ENCODE measurements at regions not wholly inside any gene's neighbourhood (a gene's known extent, or its start where the extent isn't known, plus 50 kb on each side); places are given as distances from the start of the nearest gene placed in this dataset.

DNA sequence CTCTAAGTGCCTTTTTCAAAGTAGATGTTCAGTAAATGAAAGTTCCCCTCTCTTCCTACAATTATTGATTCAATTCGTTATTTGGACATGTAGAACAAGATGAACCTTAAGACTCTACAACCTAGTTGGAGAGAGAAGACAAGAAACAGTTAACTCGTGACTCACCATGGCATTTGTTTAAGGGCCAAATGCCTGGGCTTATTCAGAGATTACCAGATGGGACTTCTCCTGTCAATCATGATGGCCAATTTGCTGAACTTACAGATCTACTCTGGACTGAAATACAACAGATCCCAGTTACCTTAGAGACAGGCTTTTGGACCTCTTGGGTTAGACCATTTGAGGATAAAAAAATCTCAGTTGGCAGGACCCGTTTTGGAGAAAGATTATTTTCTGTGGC, 93.5 kb downstream of the C1orf94 start:
- no peak for DNase-seq (ENCODE audit: low read depth, low spot score)

DNA sequence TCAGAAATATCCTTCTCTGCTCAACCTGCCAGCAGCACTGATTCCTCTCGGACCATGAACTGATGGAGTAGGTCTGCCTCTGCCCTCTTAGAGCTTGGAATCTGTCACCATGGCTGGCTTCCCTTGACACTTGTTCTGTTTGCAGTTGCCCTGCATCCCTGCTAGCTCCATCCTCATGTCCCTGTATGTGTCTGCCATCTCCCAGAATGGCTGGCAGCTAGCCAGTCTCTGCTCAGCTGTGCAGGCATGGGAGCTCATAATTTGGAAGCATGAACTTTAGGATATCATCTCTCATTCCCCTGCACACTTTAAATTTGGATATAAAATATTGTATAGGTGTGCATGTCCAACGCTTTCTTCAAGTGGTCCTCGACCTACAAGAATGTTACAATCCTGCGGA, 95.4 kb downstream of the C1orf94 start:
- no peak for DNase-seq (ENCODE audit: low read depth, low spot score)
- H3K4me3 ChIP-seq (ENCODE audit: low read length) = no peak overlapping the region

More for the DNA sequence above, 93.5 kb downstream of the C1orf94 start:
- H3K4me3 ChIP-seq (ENCODE audit: low read length) = no peak overlapping the region

DNA sequence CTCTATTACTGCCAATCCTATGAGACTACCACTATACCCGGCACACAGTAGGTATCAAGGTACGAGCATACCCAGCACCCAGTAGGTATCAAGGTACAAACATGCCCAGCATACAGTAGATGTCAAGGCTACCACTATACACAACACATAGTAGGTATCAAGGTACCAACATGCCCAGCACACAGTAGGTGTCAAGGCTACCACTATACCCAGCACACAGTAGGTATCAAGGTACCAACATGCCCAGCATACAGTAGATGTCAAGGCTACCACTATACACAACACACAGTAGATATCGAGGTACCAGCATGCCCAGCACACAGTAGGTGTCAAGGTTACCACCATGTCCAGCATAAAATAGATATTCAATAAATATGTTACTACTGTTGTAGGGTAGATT, 98.4 kb downstream of the C1orf94 start:
- no peak for DNase-seq (ENCODE audit: low read depth, low spot score)
- H3K4me3 ChIP-seq (ENCODE audit: low read length) = no peak overlapping the region

DNA sequence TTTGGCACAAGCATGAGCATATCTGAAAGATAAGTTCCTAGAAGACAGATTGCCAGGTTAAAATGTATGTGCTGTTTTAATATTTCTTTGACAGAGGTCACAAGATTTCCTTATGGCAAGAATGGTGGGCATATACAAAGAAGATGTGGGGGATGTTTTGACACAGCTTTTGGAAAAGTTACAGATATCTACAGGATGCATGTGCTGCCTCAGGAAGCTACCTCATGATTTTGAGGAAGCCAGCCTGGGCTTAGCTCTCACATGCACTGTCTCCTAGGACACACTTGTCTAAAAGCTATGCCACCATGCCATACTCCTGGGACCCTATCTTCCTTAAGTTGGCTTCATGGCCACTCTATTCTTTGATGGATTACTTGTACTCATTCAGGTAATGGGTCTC, 99.9 kb downstream of the C1orf94 start:
- DNase-seq (ENCODE audit: low read depth, low spot score) = no peak
- no peak overlapping the region for H3K4me3 ChIP-seq (ENCODE audit: low read length)

DNA sequence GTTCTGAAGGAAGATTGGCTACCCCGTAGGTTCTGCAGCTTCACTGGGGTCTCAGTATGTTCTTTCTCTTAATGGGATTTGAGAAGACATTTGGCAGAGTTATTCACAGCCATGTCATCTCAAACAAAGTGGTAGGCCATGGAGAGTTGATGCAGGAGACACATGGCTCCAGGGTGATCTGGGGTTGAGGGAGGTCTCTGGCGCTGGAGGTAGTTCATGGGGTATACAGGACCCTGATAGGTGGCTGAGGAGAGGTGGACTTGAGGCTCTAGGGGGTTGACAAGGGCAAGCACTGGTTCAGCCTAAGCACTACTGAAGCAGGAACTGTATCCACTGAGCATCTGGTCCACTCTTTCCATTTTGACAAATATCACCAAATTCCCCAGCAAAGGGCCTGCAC, 100.4 kb downstream of the C1orf94 start:
- H3K4me3 ChIP-seq (ENCODE audit: low read length) = no peak overlapping the region
- DNase-seq (ENCODE audit: low read depth, low spot score) = no peak

DNA sequence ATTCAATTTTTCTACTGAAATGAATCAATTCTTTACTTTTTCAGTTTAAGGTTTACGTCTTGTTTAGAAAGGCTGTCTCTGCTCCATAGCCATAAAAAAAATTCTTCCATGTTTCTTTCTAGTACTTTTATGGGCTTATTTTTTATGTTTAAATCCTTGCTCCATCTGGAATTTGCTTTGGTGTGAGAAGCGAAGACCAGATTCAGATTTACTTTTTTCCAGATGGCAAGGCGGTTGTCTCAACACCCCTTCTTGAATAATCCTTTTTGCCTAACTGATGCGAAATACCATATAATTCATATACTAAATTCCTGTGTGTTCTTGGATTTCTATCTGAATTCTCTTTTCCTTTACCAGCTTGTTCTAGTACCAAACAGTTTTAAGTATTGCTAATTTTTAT, 101.5 kb downstream of the C1orf94 start:
- no peak overlapping the region for H3K4me3 ChIP-seq (ENCODE audit: low read length)
- no peak for DNase-seq (ENCODE audit: low read depth, low spot score)

DNA sequence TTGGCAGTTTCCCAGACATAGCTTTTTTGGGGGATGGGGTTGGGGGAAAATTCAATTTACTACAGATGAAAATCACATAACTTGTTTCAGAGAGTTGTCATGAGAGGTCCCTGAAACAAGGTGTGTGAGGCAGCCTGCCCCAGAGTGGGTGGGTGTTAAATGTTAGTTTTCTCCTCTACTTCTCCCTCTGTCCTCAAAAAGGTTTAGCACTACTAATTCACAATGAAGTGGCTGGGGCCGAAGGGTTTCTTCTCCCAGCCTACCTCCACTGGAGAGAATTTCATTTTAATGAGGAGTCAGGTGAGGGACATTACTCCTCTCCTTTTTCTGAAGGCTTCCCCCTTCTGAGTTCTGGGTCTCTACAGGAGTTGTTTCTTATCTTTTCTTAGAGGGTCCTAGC, 103.3 kb downstream of the C1orf94 start:
- DNase-seq (ENCODE audit: low read depth, low spot score) = no peak

DNA sequence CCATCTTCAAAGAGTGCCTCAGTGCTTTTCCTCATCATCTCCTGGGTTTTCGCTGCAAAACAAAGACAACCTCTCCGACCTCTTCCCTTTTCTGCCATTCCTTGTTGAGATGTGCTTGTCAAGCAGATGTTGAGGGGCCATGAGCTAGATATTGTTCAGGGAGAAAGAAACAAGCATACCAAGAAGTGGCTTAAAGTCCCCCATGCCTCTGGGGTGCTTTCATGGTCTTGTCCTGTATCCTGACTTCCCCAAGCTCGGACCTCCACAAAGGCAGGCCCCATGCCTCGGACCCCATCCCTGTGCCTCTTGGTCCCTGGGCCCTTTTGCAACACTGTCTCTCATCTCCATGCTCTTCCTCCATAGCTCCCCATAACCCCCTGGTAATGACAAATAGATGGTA, 103.8 kb downstream of the C1orf94 start:
- DNase-seq (ENCODE audit: low read depth, low spot score) = no peak
- no peak overlapping the region for H3K4me3 ChIP-seq (ENCODE audit: low read length)

More for the DNA sequence above, 103.3 kb downstream of the C1orf94 start:
- H3K4me3 ChIP-seq (ENCODE audit: low read length) = no peak overlapping the region

DNA sequence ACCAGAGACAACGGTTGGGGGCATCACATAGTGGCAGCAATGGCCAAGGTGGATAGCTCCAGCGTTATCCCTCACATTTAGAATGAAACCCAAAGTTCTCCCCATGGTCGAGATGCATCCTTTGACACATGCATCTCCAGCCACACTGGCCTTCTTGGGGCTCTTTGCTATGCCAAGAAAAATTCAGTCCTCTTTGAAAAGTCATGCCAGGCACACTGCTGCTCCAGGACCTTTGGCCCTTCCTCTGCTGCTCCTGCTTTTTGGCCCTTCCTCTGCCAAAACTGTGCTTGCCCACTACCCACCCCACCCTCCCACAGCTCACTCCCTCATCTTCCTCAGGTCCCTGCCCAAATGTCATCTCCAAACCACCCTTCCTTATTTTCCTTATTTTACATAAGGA, 106.4 kb downstream of the C1orf94 start:
- DNase-seq (ENCODE audit: low read depth, low spot score) = no peak
- H3K4me3 ChIP-seq (ENCODE audit: low read length) = no peak overlapping the region

DNA sequence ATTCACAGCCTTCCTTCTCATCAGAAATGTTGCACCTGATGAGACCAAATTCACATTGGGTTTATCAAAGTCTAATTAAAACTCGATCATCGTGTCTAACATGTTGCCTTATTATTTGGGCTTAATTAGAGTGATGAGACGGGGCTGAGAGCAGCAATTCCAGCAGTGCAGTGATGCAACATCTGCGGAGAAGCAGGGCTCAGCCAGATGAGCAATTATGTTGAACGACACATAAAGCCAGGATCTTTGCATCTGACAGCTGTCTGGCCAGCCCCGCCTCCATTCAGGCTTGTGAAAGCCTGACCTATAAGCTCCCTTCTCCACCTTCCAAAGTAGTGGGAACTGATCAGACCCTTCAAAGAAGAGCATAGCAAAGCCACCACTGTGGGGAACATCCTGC, 109.8 kb downstream of the C1orf94 start:
- DNase-seq (ENCODE audit: low read depth, low spot score) = no peak
- H3K4me3 ChIP-seq (ENCODE audit: low read length) = no peak overlapping the region

DNA sequence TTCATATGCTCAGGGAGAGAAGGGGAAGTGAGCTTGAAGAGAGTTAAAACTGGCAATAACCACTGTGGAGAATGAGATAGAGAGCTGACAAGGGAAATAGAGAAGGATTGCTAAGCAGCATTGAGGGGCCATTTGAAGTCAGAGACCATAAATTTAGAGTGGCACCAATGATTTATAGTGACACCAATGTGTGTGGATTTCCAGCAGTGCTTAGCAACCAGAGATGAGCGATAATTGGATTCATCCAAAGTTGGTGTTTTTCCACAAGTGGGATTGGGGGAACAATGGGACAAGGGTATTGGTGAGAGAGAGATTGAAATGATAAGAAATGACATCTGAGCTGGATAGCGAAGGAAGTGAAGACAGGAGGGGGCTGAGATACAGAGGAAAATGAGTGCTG, 114.1 kb downstream of the C1orf94 start:
- DNase-seq (ENCODE audit: low read depth, low spot score) = no peak
- no peak overlapping the region for H3K4me3 ChIP-seq (ENCODE audit: low read length)

DNA sequence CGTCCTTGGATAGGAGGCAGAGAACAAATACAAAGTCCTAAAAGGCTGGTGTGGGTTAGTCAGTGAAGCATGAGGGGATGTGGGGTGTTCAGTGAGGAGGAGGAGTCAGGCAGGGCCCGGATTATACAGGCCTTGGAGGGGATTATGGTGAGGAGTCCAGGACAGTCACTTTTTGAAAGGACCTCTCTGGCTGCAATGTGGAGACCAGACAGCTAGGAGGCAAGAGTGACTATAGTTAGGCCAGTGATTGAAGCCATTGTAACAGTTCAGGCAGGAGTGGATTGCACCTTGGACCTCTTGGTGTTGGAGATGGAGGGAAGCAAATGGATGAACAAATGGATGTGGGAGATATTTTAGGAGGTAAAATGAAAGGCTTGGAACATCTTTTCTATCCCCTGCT, 115.8 kb downstream of the C1orf94 start:
- no peak for DNase-seq (ENCODE audit: low read depth, low spot score)
- no peak overlapping the region for H3K4me3 ChIP-seq (ENCODE audit: low read length)

DNA sequence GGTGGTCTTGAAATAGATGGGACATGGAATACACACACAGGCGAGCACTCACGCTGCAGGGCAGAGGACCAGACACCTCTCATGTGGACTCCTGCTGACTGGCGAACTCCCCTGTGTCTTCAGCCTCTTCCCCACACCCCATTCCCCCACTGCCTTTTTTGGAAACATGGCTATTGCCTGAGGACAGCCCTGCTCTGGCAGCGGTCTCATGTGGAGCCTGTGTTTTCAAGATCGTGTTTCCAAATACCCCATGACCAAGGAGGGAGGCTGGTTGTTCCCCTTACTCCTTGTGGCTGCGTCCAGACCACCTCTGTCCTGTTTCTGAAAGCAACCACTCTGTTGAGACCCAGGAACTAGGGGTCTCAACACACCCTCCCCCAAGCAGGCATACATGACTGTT, 119.4 kb downstream of the C1orf94 start:
- no peak for DNase-seq (ENCODE audit: low read depth, low spot score)
- H3K4me3 ChIP-seq (ENCODE audit: low read length) = no peak overlapping the region

DNA sequence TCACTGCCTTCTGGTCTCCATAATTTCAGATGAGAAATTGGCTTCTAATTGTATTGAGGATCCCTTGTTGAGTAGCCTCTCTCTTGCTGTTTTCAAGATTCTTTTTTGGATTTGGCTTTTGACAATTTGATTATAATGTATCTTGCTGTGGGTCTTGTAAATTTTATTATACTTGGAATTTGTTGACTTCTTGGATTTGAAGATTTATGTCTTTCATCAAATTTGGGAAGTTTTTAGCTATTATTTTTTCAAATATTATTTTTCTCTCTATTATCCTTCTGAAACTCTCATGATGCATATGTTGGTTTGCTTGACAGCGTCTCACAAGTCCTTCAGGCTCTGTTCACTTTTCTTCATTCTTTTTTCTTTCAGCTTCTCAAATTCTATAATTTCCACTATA, 126.1 kb downstream of the C1orf94 start:
- no peak overlapping the region for H3K4me3 ChIP-seq (ENCODE audit: low read length)
- no peak for DNase-seq (ENCODE audit: low read depth, low spot score)

DNA sequence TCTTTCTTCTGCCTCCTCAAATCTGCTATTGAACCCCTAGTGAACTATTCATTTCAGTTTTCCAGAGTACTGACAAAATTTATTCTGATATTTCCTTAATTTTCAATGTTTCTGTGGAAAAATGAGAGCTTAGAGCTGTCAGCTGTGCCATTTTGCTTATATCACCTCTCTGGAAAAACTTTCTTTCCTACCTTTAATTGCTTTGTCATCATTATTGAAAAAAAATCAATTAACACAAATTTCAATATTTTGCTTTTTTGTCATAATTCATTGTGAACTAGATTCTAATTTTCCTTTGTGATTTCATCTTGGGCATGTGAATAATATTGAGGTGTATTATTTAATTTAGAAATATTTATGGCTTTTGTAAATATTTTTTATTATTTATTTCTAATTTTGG, 126.5 kb downstream of the C1orf94 start:
- no peak for DNase-seq (ENCODE audit: low read depth, low spot score)

DNA sequence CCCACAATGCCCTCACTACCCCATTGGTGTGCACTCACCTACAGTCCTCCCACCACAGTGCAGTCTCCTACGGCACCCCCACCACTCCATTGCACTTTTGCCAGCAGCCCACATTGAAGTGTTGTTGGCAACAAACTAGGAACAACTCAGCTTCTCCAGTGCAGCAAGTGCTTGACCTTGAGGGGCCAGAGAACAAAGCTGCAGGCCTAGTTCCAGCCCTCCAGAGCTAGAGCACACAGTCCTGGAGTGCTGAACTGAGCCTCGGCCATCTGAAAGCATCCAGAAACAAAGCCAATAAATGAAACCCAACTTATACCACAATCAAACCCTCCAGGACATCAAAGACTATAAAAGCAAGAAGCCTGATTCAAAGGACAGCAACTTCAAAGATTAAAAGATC, 129.9 kb downstream of the C1orf94 start:
- no peak for DNase-seq (ENCODE audit: low read depth, low spot score)
- H3K4me3 ChIP-seq (ENCODE audit: low read length) = no peak overlapping the region

More for the DNA sequence above, 126.5 kb downstream of the C1orf94 start:
- no peak overlapping the region for H3K4me3 ChIP-seq (ENCODE audit: low read length)

DNA sequence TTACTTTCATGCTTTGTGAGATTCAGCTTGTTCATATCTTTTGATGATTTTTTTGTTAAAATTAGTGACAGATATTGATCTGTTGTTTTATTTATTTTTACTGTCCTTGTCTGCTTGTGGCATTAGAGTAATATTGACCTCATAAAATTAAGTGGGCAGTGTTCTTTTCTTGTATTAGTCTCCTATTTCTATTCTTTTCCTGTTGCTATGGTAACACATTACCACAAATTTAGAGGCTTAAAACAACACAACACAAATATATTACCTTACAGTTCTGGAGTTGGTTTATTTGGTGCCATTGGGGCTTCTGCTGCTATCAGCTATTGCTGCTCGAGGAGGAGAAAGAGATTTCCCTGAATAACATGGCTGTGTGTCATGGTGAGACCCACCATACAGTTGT, 135.7 kb downstream of the C1orf94 start:
- DNase-seq (ENCODE audit: low read depth, low spot score) = no peak
- no peak overlapping the region for H3K4me3 ChIP-seq (ENCODE audit: low read length)

DNA sequence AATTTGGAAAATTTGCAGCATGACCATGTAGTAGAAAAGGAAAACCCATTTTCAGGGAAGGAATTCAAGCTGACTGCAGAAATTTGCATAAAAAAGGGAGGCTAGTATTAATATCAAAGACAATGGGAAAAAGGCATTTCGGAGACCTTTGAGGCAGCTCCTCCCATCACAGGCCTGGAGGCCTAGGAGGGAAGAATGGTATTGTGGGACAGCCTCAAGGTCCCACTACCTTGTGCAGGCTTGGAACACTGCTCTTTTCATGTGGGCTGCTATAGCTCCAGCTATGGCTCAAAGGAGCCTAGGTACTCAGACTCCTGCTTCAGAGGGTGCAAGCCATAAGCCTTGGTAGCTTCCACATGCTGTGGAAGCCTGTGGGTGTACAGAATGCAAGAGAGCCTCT, 139.3 kb downstream of the C1orf94 start:
- DNase-seq (ENCODE audit: low read depth, low spot score) = no peak
- H3K4me3 ChIP-seq (ENCODE audit: low read length) = no peak overlapping the region

DNA sequence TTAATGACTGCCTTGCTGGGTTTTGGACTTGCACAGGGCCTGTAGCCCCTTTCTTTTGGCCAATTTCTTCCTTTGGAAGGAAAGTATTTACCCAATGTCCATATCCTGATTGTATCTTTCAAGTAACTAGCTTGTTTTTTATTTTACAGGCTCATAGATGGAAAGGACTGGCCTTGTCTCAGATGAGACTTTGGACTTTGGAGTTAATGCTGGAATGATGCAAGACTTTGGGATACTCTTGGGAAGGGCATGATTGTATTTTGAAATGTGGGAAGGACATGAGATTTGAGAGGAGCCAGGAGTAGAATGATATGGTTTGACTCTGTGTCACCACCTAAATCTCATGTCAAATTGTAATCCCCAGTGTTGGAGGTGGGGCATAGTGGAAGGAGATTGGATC, 140.1 kb downstream of the C1orf94 start:
- H3K4me3 ChIP-seq (ENCODE audit: low read length) = no peak overlapping the region
- DNase-seq (ENCODE audit: low read depth, low spot score) = no peak

DNA sequence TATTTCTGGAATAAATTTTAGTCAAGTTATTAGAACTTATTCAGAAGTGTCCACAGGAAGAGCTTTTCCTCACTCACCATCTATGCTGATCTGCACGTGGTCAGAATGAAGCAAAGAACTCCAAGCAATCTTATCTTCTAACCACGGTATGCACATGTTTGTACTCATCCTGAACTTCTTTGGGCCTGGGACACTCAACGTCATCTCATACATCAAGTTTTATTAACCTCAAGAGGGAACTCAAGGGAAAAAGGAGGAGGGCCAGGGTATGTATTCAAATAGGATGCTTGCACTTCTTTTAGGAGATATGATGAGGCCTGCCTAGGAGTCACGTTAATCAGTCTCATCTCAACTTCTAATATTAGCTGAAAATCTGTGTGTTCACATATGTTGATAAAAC, 142.5 kb downstream of the C1orf94 start:
- H3K4me3 ChIP-seq (ENCODE audit: low read length) = no peak overlapping the region
- DNase-seq (ENCODE audit: low read depth, low spot score) = no peak

DNA sequence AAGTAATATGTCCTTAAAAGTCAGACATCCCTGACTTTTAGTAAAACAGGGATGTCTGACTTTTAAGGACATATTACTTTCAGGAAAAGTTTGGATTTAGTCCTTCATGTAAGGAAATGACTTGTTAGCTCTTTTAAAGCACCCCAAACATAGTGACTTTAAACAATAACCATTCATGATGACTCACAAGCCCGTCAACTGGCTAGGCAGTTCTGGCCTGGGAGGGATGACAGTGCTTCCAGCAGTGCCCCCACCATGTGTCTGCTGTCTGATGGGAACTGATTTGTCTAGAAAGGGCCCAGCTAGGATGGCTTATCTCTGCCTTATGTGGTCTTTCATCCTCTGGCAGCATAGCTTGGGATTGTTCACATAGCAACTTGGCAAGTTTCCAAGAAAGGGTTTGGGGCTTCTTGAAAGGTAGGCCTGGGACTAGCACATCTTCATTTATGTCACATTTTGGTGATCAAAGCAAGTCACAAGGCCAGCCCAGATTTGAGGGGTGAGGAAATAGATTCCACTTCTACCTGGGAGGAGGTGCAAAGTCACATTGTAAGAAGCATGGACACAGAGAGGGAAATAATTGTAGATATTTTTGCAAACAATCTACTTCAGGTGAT, 143.5 kb downstream of the C1orf94 start:
- DNase-seq (ENCODE audit: low read depth, low spot score) = no peak
- H3K4me3 ChIP-seq (ENCODE audit: low read length) = no peak overlapping the region

DNA sequence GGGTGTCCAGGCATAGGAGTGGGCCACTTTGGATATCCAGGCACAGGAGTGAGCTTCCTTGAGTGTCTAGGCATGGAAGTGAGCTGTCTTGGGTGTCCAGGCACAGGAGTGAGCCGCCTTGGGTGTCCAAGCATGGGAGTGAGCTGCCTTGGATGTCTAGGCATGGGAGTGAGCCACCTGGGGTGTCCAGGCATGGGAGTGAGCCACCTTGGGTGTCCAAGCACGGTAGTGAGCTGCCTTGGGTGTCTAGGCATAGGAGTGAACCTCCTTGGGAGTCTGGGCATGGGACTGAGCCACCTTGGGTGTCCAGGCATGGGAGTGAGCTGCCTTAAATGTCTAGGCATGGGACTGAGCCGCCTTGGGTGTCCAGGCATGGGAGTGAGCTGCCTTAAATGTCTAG, 146.3 kb downstream of the C1orf94 start:
- no peak for DNase-seq (ENCODE audit: low read depth, low spot score)
- H3K4me3 ChIP-seq (ENCODE audit: low read length) = no peak overlapping the region

Measured in Jurkat, Clone E6-1 (cell line).